HG02885 (cell line): ENCODE measurements at regions not wholly inside any gene's neighbourhood (a gene's known extent, or its start where the extent isn't known, plus 50 kb on each side); places are given as distances from the start of the nearest gene placed in this dataset.

Experiments
- ATAC-seq: cut with Tn5 transposase; IDR thresholded peaks from one replicate; pipeline ENCODE4 v1.9.1; 2021; ENCODE audit warnings: mild to moderate bottlenecking; ENCODE audit not compliant: unreplicated experiment, poor library complexity

DNA sequence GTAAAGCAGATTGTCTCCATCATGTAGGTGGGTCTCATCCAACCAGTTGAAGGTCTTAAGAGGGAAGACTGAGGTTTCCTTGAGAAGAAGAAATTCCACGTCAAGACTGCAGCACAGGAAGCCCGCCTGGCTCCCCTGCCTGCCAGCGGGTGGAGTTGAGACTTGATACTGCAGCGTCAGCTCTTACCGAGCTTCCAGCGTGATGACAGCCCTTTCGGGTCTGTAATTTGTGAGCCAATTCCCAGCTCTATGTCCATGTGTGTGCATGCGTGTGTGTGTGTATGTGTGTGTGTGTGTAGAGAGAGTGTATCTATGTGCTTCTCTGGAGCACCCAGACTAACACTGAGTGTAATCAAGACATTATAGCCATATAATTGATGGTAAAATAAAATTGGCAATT is 379.7 kb upstream of the IRX2 start:
- no peak for ATAC-seq

DNA sequence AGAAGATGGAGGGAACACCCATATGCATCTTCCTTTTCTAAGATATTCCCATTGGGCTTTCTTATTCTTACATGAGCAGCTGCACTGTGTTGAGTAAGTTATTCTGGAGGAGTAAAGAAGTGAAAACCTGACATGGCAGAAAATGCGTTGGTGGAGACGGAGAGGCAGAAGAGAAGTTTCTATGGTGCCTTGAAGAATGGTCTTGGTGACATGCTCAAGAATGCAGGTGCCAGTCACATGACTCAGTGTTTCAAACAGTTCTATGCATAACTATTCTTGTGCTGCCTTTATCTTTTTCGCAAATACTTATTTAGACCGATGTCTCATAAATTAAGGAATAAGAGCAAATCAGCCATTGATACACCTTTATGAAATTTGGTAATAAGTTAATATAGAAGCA is 377.8 kb upstream of the IRX2 start:
- ATAC-seq: no peak

DNA sequence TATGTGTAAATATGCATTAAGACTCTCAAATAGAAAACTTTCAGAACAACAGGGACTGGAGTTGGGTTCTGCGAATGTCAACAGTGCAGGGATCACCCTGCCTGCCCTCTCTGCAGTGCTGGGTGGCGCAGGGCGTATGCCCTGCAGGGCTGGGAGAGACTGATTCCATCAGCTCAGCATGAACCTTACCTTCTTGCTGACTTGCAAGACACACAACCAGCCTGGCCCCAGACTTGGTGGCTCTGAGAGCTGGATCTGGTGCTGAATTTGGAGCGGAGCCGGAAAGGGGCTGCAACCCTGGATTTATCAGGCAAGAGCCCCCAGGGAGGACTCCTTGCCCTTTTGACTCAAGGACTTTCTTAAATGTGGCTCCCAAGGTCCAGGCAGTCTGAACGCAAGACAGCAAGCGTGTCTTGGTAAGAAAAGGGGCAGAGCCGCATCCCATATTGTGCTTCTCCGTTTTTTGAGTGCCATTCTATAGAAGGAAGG is 376.0 kb upstream of the IRX2 start:
- no peak for ATAC-seq

- ATAC-seq: no peak
These were observed 375.2 kb upstream of the IRX2 start for GRCh38 chr5:3126639-3127038.

GRCh38 chr5:3124410-3124809 is 372.9 kb upstream of the IRX2 start:
- ATAC-seq: no peak

DNA sequence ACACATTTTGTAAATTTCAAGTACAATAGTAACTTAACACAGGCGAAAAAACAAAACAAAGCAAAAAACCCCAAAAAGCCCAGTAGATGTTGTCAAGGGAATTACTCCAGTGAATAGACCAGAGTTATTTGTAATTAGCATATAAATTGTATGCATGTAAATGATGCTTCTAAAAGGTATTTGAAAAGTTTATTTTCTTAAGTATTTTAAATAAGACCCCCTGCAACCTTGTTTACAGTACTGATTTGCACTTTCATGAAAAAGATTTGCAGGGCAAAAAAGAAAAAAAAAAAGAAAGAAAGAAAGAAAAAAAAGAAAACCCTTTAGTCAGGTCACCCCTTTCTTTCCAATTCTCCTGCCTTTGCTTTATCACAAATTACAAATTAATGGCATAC is 372.3 kb upstream of the IRX2 start:
- ATAC-seq: no peak

DNA sequence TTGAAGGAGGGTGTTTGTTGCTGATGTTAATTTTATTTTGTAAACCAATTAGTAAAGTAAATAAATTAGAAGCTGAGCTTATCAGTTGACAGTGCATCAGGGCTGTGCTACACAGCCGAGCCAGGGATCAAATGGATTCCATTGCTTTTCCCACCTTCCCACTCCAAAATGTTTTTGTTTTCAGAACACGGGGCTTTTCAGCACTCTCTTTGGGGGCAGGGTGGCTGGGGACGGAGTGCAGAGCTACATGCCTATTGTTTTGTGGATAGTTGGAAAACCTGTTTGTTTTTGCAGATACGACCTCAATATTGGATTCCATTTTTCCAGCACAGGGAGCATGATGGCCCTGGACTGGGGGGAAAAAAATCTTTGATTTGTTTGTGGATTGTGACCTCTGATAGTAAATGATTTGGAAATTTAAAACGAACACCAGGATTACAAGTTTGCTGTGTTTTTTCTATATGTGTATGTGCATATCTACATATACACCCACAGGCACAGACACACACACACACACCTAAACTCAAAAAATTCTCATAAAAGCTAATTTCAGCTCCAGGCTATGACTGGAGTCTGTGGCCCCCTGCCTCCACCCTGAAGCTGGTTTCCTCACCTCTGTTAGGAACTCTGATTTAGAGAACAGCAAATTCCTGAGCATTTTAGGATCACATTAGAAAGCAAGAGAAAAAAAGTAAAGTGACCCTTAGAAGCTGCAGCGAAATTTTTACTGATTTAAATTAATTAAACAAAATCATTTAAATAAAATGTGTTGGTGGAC is 371.7 kb upstream of the IRX2 start:
- ATAC-seq: no peak

GRCh38 chr5:3122216-3122615 is 370.7 kb upstream of the IRX2 start:
- ATAC-seq: no peak

DNA sequence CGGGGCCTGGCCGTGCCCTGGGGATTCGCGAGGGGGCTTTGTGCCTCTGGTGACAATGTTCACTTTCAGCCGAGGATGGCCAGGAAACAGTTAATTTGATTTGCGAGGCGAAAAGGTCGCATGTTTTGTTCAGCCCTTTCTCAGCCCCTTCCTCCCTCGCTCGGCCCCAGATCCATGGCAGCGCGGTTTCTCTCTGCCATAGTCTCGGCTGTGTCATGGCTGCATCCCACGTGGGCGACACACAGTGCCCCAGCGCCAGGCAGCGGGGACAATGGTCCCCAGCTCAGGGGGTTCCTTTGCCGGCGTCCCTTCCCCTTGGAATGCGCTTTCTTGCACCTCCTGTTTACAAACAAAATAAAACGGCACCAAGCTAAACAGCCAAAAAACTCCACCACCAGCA is 370.3 kb upstream of the IRX2 start:
- no peak for ATAC-seq

GRCh38 chr5:3120028-3120427 is 368.6 kb upstream of the IRX2 start:
- no peak for ATAC-seq

DNA sequence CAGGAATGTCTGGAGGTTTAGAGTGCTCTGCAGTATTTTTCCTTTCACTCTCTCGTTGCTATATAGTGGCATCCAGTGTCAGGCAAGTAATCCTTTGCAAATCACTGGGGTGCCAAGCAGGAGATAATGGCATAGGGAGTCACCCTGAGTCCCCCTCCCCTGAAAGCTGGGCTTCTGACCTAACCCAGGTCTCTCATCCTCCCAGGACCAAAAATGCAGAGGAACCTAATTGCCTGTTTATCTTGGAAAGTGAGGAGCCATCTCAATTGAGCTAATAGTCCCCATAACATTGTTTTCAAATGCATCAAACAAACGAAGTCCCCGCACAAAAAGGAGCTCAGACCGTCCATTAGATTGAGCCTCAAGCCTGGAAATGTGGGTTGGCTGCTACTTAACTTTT is 368.0 kb upstream of the IRX2 start:
- ATAC-seq: no peak

- no peak for ATAC-seq
These were observed 366.9 kb upstream of the IRX2 start for GRCh38 chr5:3118340-3118739.

DNA sequence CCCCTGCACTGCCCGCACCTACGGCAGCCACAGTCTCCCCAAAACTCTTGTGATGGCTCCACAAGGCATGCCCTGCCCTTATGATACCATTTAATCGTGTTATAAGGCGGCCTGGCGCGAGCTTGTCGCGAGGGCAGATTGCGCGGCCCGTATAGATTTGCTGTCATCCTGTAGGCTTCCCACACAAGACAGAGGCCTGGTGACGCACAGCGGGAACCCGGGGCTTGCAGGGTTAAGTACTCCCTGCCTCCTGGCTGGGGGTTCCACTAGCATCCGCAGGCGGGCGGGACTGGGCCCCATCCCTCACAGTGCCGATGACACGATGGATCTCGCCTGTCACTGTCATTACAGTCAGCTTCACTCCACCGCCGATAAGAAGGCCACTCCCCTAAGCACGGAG is 364.9 kb upstream of the IRX2 start:
- no peak for ATAC-seq

DNA sequence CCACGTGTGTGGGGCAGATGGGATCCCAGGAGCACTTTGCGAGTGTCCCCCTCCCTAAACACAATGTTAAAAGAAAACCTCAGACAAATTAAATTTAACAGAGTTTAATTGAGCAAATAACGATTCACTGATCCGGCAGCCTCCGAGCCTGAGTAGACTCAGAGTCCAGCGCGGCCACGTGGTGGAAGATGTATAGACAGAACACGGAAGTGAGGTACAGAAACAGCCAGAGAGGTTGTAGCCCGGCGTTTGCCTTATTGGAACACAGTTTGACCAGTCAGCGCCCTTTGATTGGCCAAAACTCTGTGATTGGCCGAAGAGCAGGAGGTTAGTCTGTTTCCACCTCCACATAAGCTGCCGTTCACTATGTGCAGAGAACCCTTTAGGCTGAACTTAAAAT is 363.0 kb upstream of the IRX2 start:
- no peak for ATAC-seq

GRCh38 chr5:3110371-3110770 is 358.9 kb upstream of the IRX2 start:
- no peak for ATAC-seq

GRCh38 chr5:3107156-3107611 is 355.7 kb upstream of the IRX2 start:
- ATAC-seq: no peak

GRCh38 chr5:3105581-3105980 is 354.1 kb upstream of the IRX2 start:
- no peak for ATAC-seq

- ATAC-seq: no peak
These were observed 353.7 kb upstream of the IRX2 start for GRCh38 chr5:3105172-3105571.

DNA sequence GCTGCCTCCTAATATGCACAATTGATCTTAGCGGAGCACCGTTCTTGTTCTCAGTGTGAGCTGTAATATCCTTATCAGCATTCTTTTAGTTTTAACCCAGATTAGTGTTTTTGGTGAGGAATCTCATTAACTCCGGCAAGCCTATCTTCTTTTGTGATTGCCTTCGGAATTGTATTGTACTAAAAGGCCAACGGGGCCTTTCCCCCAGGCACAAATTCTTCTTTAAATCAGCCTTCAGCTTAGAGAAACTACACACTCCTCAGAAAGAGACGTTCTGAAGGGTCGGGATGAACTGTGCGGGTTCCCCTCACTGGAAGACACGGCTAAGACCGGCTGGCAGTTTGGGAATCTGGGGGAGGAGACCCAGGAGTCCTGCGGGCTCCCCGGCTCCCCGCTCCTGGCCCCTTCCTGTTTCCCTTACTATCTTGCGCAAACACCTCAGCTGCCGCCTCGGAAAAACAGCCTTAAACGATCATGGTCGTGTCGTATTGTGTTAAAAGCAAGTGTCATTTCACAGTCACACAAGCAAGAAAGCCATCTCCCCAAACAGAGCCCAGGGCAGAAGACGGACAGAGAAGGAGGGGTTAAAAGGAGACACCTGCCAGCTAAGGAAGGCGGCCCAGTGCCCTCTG is 353.1 kb upstream of the IRX2 start:
- ATAC-seq: no peak

DNA sequence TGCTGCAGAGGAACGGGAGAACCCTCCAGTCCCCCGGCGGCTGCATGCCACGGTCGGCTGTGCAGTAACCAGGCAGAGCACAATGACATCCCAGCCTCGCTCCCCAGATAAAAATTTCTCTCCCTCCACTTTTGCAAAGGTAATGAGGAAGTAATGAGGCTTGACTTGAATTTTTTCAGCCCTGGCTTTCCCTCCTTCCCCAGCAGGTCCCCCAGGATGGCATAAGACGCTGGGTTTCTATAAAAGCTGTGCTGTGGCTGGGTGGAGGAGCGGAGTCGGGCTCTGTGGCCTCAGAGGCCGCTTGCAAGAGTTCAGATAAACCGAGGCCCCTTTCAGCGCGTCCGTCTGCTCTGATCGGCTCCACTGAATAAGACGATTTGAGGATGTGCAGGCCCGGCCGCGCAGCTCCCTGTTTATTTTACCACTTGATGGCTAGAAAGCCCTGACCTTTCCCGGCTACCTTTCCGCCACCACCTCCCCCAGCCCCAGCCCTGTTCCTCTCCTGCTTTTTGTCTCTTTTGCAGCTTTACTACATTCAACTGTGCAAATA is 351.9 kb upstream of the IRX2 start:
- ATAC-seq: no peak

GRCh38 chr5:3102531-3102930 is 351.1 kb upstream of the IRX2 start:
- ATAC-seq: no peak

DNA sequence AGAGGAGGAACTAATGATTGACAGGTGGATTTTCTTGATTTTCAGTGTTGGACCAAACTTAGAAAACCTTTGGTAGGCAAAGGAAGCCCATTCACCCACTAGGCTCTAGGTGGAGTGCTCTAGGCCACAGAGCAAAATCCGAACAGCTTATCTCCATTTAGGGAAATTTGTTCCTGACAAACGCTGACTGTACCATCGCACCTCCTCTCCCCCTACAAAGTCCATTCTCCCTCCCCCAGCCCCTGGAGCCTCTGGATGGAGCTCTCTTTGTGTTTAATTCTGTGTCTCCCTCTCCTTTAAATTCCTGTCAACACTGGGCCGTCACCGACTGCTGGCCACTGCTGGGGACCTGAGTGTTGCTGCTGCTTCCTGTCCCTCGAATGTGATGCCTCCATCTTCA is 350.1 kb upstream of the IRX2 start:
- no peak for ATAC-seq
